GM23248 (cell line): ENCODE measurements at regions not wholly inside any gene's neighbourhood (a gene's known extent, or its start where the extent isn't known, plus 50 kb on each side); places are given as distances from the start of the nearest gene placed in this dataset.

Source experiments
- DNase-seq: peaks from one replicate; pipeline ENCODE4 v3.0.0-alpha.2; 2015
- H2AFZ ChIP-seq: fragments of 200-600 bp; sonication (generic); 2 replicates; pipeline ENCODE4 v1.6.1; 2016; ENCODE audit warnings: antibody characterized with exemption
- H3F3A ChIP-seq: fragments of 200-600 bp; sonication (generic); 2 replicates; pipeline ENCODE4 v1.6.1; 2016; ENCODE audit warnings: mild to moderate bottlenecking, antibody characterized with exemption, mixed run types; ENCODE audit not compliant: insufficient read depth
- H3K27ac ChIP-seq: fragments of 200-600 bp; sonication (generic); 2 replicates; pipeline ENCODE4 v1.5.1; 2016; ENCODE audit warnings: mild to moderate bottlenecking
- H3K27me3 ChIP-seq: fragments of 200-600 bp; sonication (generic); replicated peaks from 2 replicates; pipeline ENCODE4 v1.6.1; 2016; ENCODE audit warnings: mild to moderate bottlenecking; ENCODE audit not compliant: insufficient read depth
- H3K36me3 ChIP-seq: fragments of 200-600 bp; sonication (generic); 2 replicates; pipeline ENCODE4 v1.6.1; 2016; ENCODE audit warnings: low read depth, mild to moderate bottlenecking
- H3K4me1 ChIP-seq: fragments of 200-600 bp; sonication (generic); 2 replicates; pipeline ENCODE4 v1.6.1; 2016; ENCODE audit warnings: mild to moderate bottlenecking; ENCODE audit not compliant: insufficient read depth
- H3K4me2 ChIP-seq: fragments of 200-600 bp; sonication (generic); one replicate; pipeline ENCODE4 v1.6.1; 2016; ENCODE audit warnings: mild to moderate bottlenecking; ENCODE audit not compliant: unreplicated experiment
- H3K4me3 ChIP-seq: fragments of 200-600 bp; sonication (generic); 2 replicates; pipeline ENCODE4 v1.5.1; 2016; ENCODE audit warnings: mild to moderate bottlenecking
- H3K79me2 ChIP-seq: fragments of 200-600 bp; sonication (generic); 2 replicates; pipeline ENCODE4 v1.6.1; 2016; ENCODE audit warnings: mild to moderate bottlenecking; ENCODE audit not compliant: insufficient read depth
- H3K9ac ChIP-seq: fragments of 200-600 bp; sonication (generic); 2 replicates; pipeline ENCODE4 v1.6.1; 2016; ENCODE audit warnings: mild to moderate bottlenecking
- H3K9me2 ChIP-seq: fragments of 200-600 bp; sonication (generic); 2 replicates; pipeline ENCODE4 v1.6.1; 2016; ENCODE audit warnings: mixed run types, mild to moderate bottlenecking, moderate library complexity; ENCODE audit not compliant: insufficient read depth
- H3K9me3 ChIP-seq: fragments of 200-600 bp; sonication (generic); one replicate; pipeline ENCODE4 v1.6.1; 2017; ENCODE audit warnings: low read depth
- H4K20me1 ChIP-seq: fragments of 200-600 bp; sonication (generic); 2 replicates; pipeline ENCODE4 v1.6.0; 2016; ENCODE audit not compliant: insufficient read depth
- EZH2 ChIP-seq: fragments of 200-600 bp; sonication (generic); IDR thresholded peaks from 2 replicates; pipeline ENCODE4 v1.6.1; 2018; ENCODE audit warnings: antibody characterized with exemption, mild to moderate bottlenecking; ENCODE audit not compliant: insufficient read depth, poor library complexity, severe bottlenecking
- EZH2phosphoT487 ChIP-seq: fragments of 200-600 bp; sonication (generic); IDR thresholded peaks from 2 replicates; pipeline ENCODE4 v1.6.1; 2018; ENCODE audit warnings: antibody characterized with exemption, moderate library complexity, mild to moderate bottlenecking, low read depth; ENCODE audit not compliant: insufficient read depth
- WGBS, 2 experiments: methylation state at CpG; one replicate each; pipeline ENCODE4 v1.1.6; 2015 to 2017; ENCODE audit warnings: low lambda C conversion rate in 2 of 2, low coverage in 1 of 2; ENCODE audit errors: missing lambda C conversion rate in 2 of 2; 5-methylcytosine and 5-hydroxymethylcytosine counted together
- in situ Hi-C: fragments of 300-500 bp; cut with MboI; formaldehyde crosslinking; loops from 2 replicates; pipeline ENCODE4 v1.15.0; 2020

- Histone ChIP-seq H2AFZ (no peak overlapping the region), H4K20me1 (no peaks in the 10 kb centered on the region), H3F3A (no peaks in the 10 kb centered on the region), H3K79me2 (no peaks in the 10 kb centered on the region), H3K9me3 (no peaks in the 10 kb centered on the region), H3K4me2 (no peak overlapping the region), H3K4me3 (no peak overlapping the region), H3K4me1 (peaks cover 23% of the 10 kb centered on the region), H3K27ac (no peak overlapping the region), H3K9ac (no peak overlapping the region), H3K9me2 (no peaks in the 10 kb centered on the region), H3K36me3 (no peaks in the 10 kb centered on the region), H3K27me3 (no peaks in the 10 kb centered on the region)
- DNase-seq: peak; percentile 63
- TF ChIP-seq EZH2phosphoT487 (no peak), EZH2 (no peak)
- in situ Hi-C loops: loop anchor here (25.0 kb wide), 1 partner anchor 259 kb away; no protein-coding TSS in a partner anchor
These were observed 97.4 kb downstream of the C12orf75 start for GRCh38 chr12:105427883-105428282.

GRCh38 chr12:105428793-105429395 lies 98.4 kb downstream of the C12orf75 start:
- H3K27me3 ChIP-seq: no peaks in the 10 kb centered on the region
- no peaks in the 10 kb centered on the region; the same call in 1 of the 2 replicates for H3F3A ChIP-seq
- in situ Hi-C loops: loop anchor here (25.0 kb wide), 1 partner anchor 258 kb away; no protein-coding TSS in a partner anchor
- H3K9ac ChIP-seq: no peak overlapping the region
- no peaks in the 10 kb centered on the region for H3K9me2 ChIP-seq
- no peaks in the 10 kb centered on the region for H3K36me3 ChIP-seq
- no peak overlapping the region for H3K27ac ChIP-seq
- peaks cover 22% of the 10 kb centered on the region for H3K4me1 ChIP-seq
- TF ChIP-seq EZH2 (no peak), EZH2phosphoT487 (no peak)
- H3K4me2 ChIP-seq: no peak overlapping the region
- WGBS, 2 experiments: 71 to 85% methylated on average over 1 of the region's 1 CpG
- no peaks in the 10 kb centered on the region for H3K9me3 ChIP-seq
- H3K4me3 ChIP-seq: no peak overlapping the region
- no peaks in the 10 kb centered on the region for H3K79me2 ChIP-seq
- no peak for DNase-seq
- H2AFZ ChIP-seq: no peak overlapping the region
- no peaks in the 10 kb centered on the region for H4K20me1 ChIP-seq

DNA sequence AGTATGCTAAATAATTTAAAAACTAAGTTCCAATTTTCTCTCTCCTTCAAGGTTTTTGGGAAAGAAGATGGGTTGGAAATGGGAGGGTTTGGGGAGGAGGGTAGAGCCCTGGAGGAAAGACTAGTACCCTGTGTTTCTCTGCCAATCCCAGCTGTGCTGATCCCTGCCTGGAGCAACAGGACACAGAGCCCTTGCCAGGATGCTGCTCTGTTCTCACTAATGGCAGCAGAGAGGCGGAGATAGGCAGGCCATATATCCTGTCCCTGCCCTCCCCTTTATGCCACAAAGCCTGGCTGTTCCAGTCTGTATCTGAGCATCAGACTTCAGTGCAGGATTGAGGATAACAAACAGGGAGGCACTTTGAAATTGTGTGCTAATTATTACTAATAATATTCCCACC lies 99.0 kb downstream of the C12orf75 start:
- no peaks in the 10 kb centered on the region for H3K79me2 ChIP-seq
- H4K20me1 ChIP-seq: no peaks in the 10 kb centered on the region
- 100% methylated on average over 1 of the region's 1 CpG for WGBS, 2 experiments
- TF ChIP-seq EZH2 (no peak), EZH2phosphoT487 (no peak)
- no peaks in the 10 kb centered on the region for H3K36me3 ChIP-seq
- H3F3A ChIP-seq: peaks cover 4% of the 10 kb centered on the region
- no peak overlapping the region for H3K9ac ChIP-seq
- no peak overlapping the region for H3K4me2 ChIP-seq
- no peak overlapping the region for H2AFZ ChIP-seq
- H3K4me3 ChIP-seq: no peak overlapping the region
- H3K27ac ChIP-seq: no peak overlapping the region
- in situ Hi-C loops: loop anchor here (25.0 kb wide), 1 partner anchor 258 kb away; no protein-coding TSS in a partner anchor
- H3K9me3 ChIP-seq: no peaks in the 10 kb centered on the region
- H3K9me2 ChIP-seq: no peaks in the 10 kb centered on the region
- DNase-seq: no peak
- H3K27me3 ChIP-seq: no peaks in the 10 kb centered on the region
- H3K4me1 ChIP-seq: peaks cover 28% of the 10 kb centered on the region

GRCh38 chr12:105431537-105432100 lies 101.1 kb downstream of the C12orf75 start:
- H3K9ac ChIP-seq: no peak overlapping the region
- no peak overlapping the region for H2AFZ ChIP-seq
- H3F3A ChIP-seq: peaks cover 4% of the 10 kb centered on the region
- no peaks in the 10 kb centered on the region for H3K9me3 ChIP-seq
- no peak for TF ChIP-seq EZH2phosphoT487
- no peak for TF ChIP-seq EZH2
- peaks cover 38% of the 10 kb centered on the region for H3K4me1 ChIP-seq
- no peak overlapping the region for H3K27ac ChIP-seq
- 89 to 93% methylated on average over 2 of the region's 2 CpGs for WGBS, 2 experiments
- no peak overlapping the region for H3K4me2 ChIP-seq
- no peaks in the 10 kb centered on the region for H4K20me1 ChIP-seq
- H3K4me3 ChIP-seq: no peak overlapping the region
- in situ Hi-C loops: loop anchor here (25.0 kb wide), 1 partner anchor 256 kb away; no protein-coding TSS in a partner anchor
- no peaks in the 10 kb centered on the region for H3K27me3 ChIP-seq
- no peaks in the 10 kb centered on the region for H3K36me3 ChIP-seq
- no peak for DNase-seq
- H3K79me2 ChIP-seq: no peaks in the 10 kb centered on the region
- no peaks in the 10 kb centered on the region for H3K9me2 ChIP-seq
